Fibroblast of lung (primary cell): ENCODE measurements at regions not wholly inside any gene's neighbourhood (a gene's known extent, or its start where the extent isn't known, plus 50 kb on each side); places are given as distances from the start of the nearest gene placed in this dataset.
"Not testable (repeated sequence)": the region's sequence is repeated elsewhere in the genome, so short reads cannot be mapped to it uniquely, and the experiment has no call there.

ENCODE experiments used
- EZH2 ChIP-seq: IDR thresholded peaks from 2 replicates; pipeline ENCODE4 v1.5.1; 2012; ENCODE audit warnings: low read length, control low read depth, mild to moderate bottlenecking; ENCODE audit errors: missing control alignments
- TF ChIP-seq, protein P1 (sequence below), 2 donors: IDR thresholded peaks in 1 of 2; conservative IDR thresholded peaks in 1 of 2; 1 replicate in 1 of 2; 2 replicates in 1 of 2; pipeline ENCODE4 v1.5.1; 2011 to 2012; ENCODE audit warnings: low read length in 2 of 2, control low read depth in 1 of 2, inconsistent platforms in 1 of 2, low read depth in 1 of 2, mild to moderate bottlenecking in 1 of 2

GRCh38 chr11:36733721-36734120 is 135.7 kb upstream of the RAG2 start:
- TF ChIP-seq, protein P1, sequence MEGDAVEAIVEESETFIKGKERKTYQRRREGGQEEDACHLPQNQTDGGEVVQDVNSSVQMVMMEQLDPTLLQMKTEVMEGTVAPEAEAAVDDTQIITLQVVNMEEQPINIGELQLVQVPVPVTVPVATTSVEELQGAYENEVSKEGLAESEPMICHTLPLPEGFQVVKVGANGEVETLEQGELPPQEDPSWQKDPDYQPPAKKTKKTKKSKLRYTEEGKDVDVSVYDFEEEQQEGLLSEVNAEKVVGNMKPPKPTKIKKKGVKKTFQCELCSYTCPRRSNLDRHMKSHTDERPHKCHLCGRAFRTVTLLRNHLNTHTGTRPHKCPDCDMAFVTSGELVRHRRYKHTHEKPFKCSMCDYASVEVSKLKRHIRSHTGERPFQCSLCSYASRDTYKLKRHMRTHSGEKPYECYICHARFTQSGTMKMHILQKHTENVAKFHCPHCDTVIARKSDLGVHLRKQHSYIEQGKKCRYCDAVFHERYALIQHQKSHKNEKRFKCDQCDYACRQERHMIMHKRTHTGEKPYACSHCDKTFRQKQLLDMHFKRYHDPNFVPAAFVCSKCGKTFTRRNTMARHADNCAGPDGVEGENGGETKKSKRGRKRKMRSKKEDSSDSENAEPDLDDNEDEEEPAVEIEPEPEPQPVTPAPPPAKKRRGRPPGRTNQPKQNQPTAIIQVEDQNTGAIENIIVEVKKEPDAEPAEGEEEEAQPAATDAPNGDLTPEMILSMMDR (conservative IDR thresholded peaks at IDR 0.05 in 1 of 2, IDR thresholded peaks at IDR 0.05 in 1 of 2; ENCODE audit: low read depth in 1 of 2, low read length in 2 of 2) = not testable (repeated sequence)
- not testable (repeated sequence) for TF ChIP-seq EZH2
